Epithelial cell of proximal tubule (primary cell): ENCODE measurements at regions not wholly inside any gene's neighbourhood (a gene's known extent, or its start where the extent isn't known, plus 50 kb on each side); places are given as distances from the start of the nearest gene placed in this dataset.

Experiments
- DNase-seq: peaks from one replicate; pipeline ENCODE4 v3.0.0-alpha.2; 2011; ENCODE audit warnings: low read depth
- H3K4me3 ChIP-seq: 2 replicates; pipeline ENCODE4 v1.5.1; 2011; ENCODE audit warnings: low read depth, mild to moderate bottlenecking, low read length
- TF ChIP-seq, protein P1 (sequence below): conservative IDR thresholded peaks from 2 replicates; pipeline ENCODE4 v1.5.1; 2012; ENCODE audit warnings: low read depth, mild to moderate bottlenecking, low read length

DNA sequence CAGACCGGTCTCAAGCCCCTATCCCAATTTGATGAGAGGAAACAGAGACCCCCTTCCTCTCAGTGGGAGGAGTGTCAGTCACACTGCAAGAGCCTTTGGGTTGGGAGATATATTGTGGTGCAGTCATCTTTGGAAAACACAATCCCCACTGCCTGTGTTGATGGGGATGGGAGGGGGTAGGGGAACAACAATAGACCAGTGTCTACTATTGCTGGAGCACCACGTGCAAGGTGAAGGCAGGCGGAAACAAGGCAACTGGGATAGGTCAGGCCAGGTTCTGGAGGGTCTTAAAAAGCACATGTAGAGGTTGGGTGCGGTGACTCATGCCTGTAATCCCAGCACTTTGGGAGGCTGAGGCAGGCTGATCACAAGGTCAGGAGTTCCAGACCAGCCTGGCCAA is 127.9 kb downstream of the ZFP36L2 start:
- DNase-seq, result no peak
- TF ChIP-seq, protein P1, sequence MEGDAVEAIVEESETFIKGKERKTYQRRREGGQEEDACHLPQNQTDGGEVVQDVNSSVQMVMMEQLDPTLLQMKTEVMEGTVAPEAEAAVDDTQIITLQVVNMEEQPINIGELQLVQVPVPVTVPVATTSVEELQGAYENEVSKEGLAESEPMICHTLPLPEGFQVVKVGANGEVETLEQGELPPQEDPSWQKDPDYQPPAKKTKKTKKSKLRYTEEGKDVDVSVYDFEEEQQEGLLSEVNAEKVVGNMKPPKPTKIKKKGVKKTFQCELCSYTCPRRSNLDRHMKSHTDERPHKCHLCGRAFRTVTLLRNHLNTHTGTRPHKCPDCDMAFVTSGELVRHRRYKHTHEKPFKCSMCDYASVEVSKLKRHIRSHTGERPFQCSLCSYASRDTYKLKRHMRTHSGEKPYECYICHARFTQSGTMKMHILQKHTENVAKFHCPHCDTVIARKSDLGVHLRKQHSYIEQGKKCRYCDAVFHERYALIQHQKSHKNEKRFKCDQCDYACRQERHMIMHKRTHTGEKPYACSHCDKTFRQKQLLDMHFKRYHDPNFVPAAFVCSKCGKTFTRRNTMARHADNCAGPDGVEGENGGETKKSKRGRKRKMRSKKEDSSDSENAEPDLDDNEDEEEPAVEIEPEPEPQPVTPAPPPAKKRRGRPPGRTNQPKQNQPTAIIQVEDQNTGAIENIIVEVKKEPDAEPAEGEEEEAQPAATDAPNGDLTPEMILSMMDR, result no peak
- no peak overlapping the region for H3K4me3 ChIP-seq

DNA sequence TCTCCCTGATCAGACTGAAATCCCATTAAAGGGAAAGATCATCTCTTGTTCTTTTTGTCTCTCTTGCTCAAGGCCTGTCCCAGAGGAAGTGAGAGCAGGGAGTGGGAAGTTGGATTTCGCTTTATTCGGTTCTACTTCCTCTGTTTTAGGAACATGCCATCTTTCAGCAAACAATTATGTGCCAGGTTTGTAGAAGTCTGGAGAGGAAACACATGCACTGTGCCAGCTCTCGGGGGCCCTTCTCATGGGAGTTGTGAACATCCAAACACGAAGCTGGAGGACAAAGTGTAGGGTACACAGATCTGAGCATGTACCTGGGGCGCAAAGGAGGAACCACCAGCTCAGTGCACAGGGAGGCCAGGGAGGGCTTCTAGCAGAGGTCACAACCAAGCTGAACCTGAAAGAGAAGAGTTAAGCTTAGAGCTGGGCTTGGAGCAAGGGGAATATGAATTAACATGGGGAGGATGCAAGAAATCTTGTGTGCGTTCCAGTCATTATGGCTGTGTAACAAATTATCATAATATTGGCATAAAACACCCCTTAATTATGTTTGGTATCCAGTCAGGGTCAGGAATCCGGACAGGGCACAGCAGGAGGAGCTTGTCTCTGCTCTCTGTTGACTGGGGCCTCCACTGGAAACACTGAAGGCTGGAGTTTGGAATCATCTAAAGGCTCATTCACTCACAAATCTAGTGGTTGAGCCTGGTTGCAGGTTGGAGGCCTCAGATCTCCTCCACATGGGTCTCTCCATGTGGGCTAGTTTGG is 128.6 kb downstream of the ZFP36L2 start:
- TF ChIP-seq, protein P1, result no peak
- DNase-seq, result no peak
- H3K4me3 ChIP-seq, result no peak overlapping the region

DNA sequence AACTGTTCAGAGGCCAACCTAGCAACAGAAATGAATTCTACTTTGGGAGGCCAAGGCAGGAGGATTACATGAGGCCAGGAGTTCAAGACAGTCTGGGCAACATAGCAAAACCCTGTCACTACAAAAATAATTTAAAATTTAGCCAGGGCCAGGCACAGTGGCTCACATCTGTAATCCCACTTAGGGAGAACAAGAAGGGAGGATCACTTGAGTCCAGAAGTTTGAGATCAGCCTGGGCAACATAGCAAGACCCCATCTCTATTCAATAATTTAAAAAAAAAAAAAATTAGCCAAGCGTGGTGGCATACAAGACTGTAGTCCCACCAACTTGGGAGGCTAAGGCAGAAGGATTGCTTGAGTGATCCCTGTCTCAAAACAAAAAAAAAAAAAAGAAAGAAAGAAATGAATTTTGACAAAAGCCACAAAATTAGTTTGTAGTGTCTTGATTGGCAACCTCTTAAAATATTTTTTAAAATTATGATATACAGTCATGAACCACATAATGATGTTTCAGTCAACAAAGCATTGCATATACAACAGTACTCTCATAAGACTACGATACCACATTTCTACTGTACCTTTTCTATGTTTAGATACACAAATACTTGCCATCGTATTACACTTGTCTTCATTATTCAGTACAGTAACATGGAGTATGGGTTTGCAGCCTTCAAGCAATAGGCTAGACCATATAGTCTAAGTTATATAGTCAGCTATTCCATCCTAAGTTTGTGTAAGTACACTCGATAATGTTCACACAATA is 130.7 kb downstream of the ZFP36L2 start:
- no peak overlapping the region for H3K4me3 ChIP-seq
- TF ChIP-seq, protein P1, result no peak
- no peak for DNase-seq

DNA sequence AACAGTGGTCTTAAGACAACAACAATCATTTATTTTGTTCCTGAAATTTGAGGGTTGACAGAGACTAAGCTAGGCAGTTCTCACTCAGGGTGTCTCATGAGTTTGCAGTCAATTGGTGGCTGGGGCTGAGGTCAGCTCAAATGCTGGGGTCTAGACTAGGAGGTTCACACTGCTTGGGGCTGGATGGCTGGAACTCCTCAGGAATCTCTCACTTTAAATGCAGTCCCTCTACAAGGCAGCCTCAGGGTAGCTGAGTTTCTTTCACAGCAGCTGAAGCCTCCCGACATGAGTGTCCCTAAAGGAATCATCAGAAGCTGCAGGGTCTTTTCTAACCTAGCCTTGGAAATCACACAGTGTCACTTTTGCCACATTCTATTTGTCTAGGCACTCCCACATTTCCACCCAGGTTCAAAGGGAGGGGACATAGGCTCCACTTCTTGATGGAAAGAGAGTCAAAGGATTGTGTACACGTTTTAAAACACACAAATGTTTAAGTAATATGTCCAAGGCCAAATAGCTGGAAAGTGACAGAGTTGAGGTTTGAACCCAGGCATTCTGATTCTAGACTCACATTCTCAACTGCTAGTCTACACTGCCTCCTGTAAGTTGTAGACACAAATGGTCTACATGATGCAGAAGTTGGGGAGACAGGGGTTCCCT is 133.8 kb downstream of the ZFP36L2 start:
- TF ChIP-seq, protein P1, result no peak
- H3K4me3 ChIP-seq, result no peak overlapping the region
- DNase-seq, result no peak

DNA sequence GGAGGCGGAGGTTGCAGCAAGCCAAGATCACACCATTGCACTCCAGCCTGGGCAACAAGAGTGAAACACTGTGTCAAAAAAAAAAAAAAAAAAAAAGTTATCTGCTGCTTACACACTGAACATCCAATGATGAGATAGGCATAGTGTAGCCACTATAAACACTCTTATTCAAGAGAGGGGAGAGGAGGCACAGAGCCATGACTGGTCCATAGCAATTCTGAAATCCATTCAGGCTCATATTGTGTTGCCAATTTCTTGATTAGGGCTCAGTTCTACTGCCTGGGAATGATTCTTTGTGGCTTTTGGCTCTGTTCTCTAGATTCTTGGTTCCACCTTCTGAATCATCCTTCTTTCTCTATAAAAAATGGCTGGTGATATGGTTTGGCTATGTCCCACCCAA is 136.1 kb downstream of the ZFP36L2 start:
- no peak for DNase-seq
- H3K4me3 ChIP-seq, result no peak overlapping the region
- TF ChIP-seq, protein P1, result no peak

DNA sequence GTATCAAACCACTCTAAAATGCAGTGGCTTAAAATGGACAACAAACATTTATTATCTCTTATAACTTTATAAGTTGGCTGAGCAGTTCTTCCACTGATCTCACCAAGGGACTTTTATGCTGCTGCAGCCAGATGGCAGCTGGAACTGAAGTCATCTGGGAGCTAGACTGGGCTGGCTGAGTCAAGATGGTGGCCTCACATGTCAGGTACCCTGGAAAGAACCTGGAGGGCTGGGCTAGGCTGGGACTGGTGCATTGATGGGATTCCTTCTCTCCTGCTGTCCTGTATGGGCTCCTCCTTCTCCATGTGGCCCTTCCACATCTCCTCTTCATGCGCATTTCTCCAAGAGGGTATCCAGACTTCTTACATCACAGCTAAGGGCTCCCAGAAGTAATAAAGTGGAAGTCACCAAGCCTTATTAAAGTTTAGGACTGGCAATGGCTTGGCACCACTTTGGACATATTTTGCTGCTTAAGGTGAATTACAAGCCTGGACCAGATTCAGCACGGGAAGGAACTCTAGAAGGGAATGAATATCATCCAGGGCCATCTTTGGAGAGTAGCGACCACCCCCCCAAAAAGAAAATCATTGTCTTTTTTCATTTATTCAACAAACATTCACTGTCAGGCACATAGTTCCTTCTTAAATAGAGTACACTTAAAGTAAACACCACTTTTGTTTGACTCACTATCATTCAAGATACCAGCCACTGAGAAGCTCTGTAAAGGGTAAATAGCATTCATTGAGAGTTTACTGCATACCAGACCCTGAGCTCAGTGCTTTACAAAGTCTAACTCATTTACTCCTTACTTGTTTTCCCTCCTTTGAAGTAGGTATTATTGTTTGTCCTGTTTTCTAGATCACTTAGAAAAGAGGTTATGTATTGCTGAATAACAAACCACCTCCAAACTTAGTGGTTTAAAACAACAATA is 138.0 kb downstream of the ZFP36L2 start:
- no peak overlapping the region for H3K4me3 ChIP-seq
- DNase-seq, result no peak
- TF ChIP-seq, protein P1, result no peak
